ENCODE measurements at regions not wholly inside any gene's neighbourhood (a gene's known extent, or its start where the extent isn't known, plus 50 kb on each side); places are given as distances from the start of the nearest gene placed in this dataset.

GRCh38 chr10:4062751-4063150 is 277.7 kb upstream of the KLF6 start:
- DNase-seq, result no peak

- no peak for DNase-seq
Observed at GRCh38 chr10:4062072-4062471, 277.1 kb upstream of the KLF6 start.

- DNase-seq, result no peak
Observed at GRCh38 chr10:4061441-4061951, 276.5 kb upstream of the KLF6 start.

- DNase-seq, result no peak
Observed at GRCh38 chr10:4059471-4060138, 274.6 kb upstream of the KLF6 start.

GRCh38 chr10:4058514-4059029 is 273.6 kb upstream of the KLF6 start:
- no peak for DNase-seq

GRCh38 chr10:4057725-4058513 is 272.9 kb upstream of the KLF6 start:
- DNase-seq, result no peak

GRCh38 chr10:4057021-4057420 is 272.0 kb upstream of the KLF6 start:
- no peak for DNase-seq

GRCh38 chr10:4054656-4055435 is 269.8 kb upstream of the KLF6 start:
- no peak for DNase-seq

GRCh38 chr10:4053940-4054339 is 268.9 kb upstream of the KLF6 start:
- DNase-seq, result no peak

GRCh38 chr10:4051641-4052151 is 266.7 kb upstream of the KLF6 start:
- no peak for DNase-seq

GRCh38 chr10:4051011-4051640 is 266.1 kb upstream of the KLF6 start:
- DNase-seq, result no peak

- DNase-seq, result no peak
Observed at GRCh38 chr10:4050061-4050460, 265.1 kb upstream of the KLF6 start.

- no peak for DNase-seq
Observed at GRCh38 chr10:4049348-4049747, 264.3 kb upstream of the KLF6 start.

- DNase-seq, result no peak
Observed at GRCh38 chr10:4048236-4048864, 263.3 kb upstream of the KLF6 start.

- DNase-seq, result no peak
Observed at GRCh38 chr10:4046712-4047354, 261.8 kb upstream of the KLF6 start.

GRCh38 chr10:4046030-4046429 is 261.0 kb upstream of the KLF6 start:
- DNase-seq, result no peak

GRCh38 chr10:4043897-4044665 is 259.1 kb upstream of the KLF6 start:
- no peak for DNase-seq

GRCh38 chr10:4041635-4042034 is 256.6 kb upstream of the KLF6 start:
- no peak for DNase-seq

- no peak for DNase-seq
Observed at GRCh38 chr10:4038000-4038399, 253.0 kb upstream of the KLF6 start.

GRCh38 chr10:4035599-4035945 is 250.6 kb upstream of the KLF6 start:
- DNase-seq, result no peak
